CD14-positive monocyte (primary cell): ENCODE measurements at regions not wholly inside any gene's neighbourhood (a gene's known extent, or its start where the extent isn't known, plus 50 kb on each side); places are given as distances from the start of the nearest gene placed in this dataset.

ENCODE experiments used
- DNase-seq, 3 donors: peaks; one replicate each; pipeline ENCODE4 v3.0.0-alpha.2; 2011 to 2022
- H2AFZ ChIP-seq: 2 replicates; pipeline ENCODE4 v1.6.0; 2012; ENCODE audit warnings: mild to moderate bottlenecking, low read depth, low read length, inconsistent platforms; ENCODE audit not compliant: insufficient read depth, poor library complexity, severe bottlenecking
- H3K27ac ChIP-seq, 2 donors: 1 replicate in 1 of 2; 2 replicates in 1 of 2; pipeline ENCODE4 v1.5.1; 2012 to 2013; ENCODE audit warnings: low read length in 2 of 2, control low read depth in 1 of 2, inconsistent platforms in 1 of 2, low read depth in 1 of 2, mild to moderate bottlenecking in 1 of 2
- H3K27me3 ChIP-seq, 2 donors: one replicate each; pipeline versions ENCODE4 v1.6.0 to v1.6.1; 2011 to 2013; ENCODE audit warnings: low read length in 2 of 2; ENCODE audit not compliant: control insufficient read depth in 2 of 2, insufficient read depth in 2 of 2
- H3K36me3 ChIP-seq, 2 donors: replicated peaks in 1 of 2; 1 replicate in 1 of 2; 2 replicates in 1 of 2; pipeline versions ENCODE4 v1.5.1 to v1.6.1; 2012 to 2013; ENCODE audit warnings: low read length in 2 of 2, control low read depth in 1 of 2, inconsistent platforms in 1 of 2, mild to moderate bottlenecking in 1 of 2; ENCODE audit not compliant: insufficient read depth in 2 of 2, control insufficient read depth in 1 of 2
- H3K4me1 ChIP-seq, 2 donors: 1 replicate in 1 of 2; 2 replicates in 1 of 2; pipeline versions ENCODE4 v1.5.1 to v1.6.1; 2012 to 2013; ENCODE audit warnings: low read length in 2 of 2, control low read depth in 1 of 2, inconsistent platforms in 1 of 2, mild to moderate bottlenecking in 1 of 2, moderate library complexity in 1 of 2; ENCODE audit not compliant: insufficient read depth in 2 of 2, control insufficient read depth in 1 of 2
- H3K4me2 ChIP-seq: replicated peaks from 2 replicates; pipeline ENCODE3; 2012; ENCODE audit warnings: low read length, moderate library complexity, mild to moderate bottlenecking; ENCODE audit not compliant: poor library complexity, severe bottlenecking; ENCODE audit errors: extremely low read depth
- H3K4me3 ChIP-seq, 3 experiments: fragments of 200-600 bp in 1 of 3; sonication (generic) in 1 of 3; replicated peaks in 1 of 3; 1 replicate in 2 of 3; 2 replicates in 1 of 3; pipeline ENCODE4 v1.5.1; 2011 to 2013; ENCODE audit warnings: low read length in 3 of 3, mild to moderate bottlenecking in 3 of 3, control low read depth in 2 of 3, low read depth in 2 of 3, inconsistent platforms in 1 of 3, moderate library complexity in 1 of 3
- H3K79me2 ChIP-seq: 2 replicates; pipeline ENCODE4 v1.6.0; 2012; ENCODE audit warnings: mild to moderate bottlenecking, control low read depth, inconsistent platforms, low read length, moderate library complexity; ENCODE audit not compliant: insufficient read depth
- H3K9ac ChIP-seq: 2 replicates; pipeline ENCODE4 v1.6.0; 2017; ENCODE audit warnings: low read length, mild to moderate bottlenecking; ENCODE audit not compliant: insufficient read depth, poor library complexity, severe bottlenecking
- H3K9me3 ChIP-seq, 2 donors: replicated peaks in 1 of 2; 1 replicate in 1 of 2; 2 replicates in 1 of 2; pipeline versions ENCODE4 v1.5.1 to v1.6.1; 2012 to 2013; ENCODE audit warnings: low read length in 2 of 2, control low read depth in 1 of 2; ENCODE audit not compliant: control insufficient read depth in 1 of 2, insufficient read depth in 1 of 2
- H4K20me1 ChIP-seq: 2 replicates; pipeline ENCODE4 v1.6.0; 2012; ENCODE audit warnings: mild to moderate bottlenecking, low read length, control low read depth, moderate library complexity; ENCODE audit not compliant: insufficient read depth
- H3K27ac Mint-ChIP-seq, 7 donors: one replicate each; pipeline ENCODE4 v1.8.0; 2020; ENCODE audit warnings: mild to moderate bottlenecking in 7 of 7, mixed read lengths in 7 of 7, moderate library complexity in 6 of 7, inconsistent platforms in 2 of 7
- H3K27me3 Mint-ChIP-seq, 3 donors: one replicate each; pipeline ENCODE4 v1.8.0; 2021 to 2022; ENCODE audit warnings: low read depth in 3 of 3, mild to moderate bottlenecking in 3 of 3, mixed read lengths in 3 of 3, moderate library complexity in 3 of 3, inconsistent platforms in 1 of 3
- H3K36me3 Mint-ChIP-seq, 2 donors: one replicate each; pipeline ENCODE4 v1.8.0; 2020; ENCODE audit warnings: mixed read lengths in 2 of 2, inconsistent platforms in 1 of 2, mild to moderate bottlenecking in 1 of 2
- H3K4me1 Mint-ChIP-seq: one replicate; pipeline ENCODE4 v1.8.0; 2020; ENCODE audit warnings: mild to moderate bottlenecking, mixed read lengths
- H3K4me3 Mint-ChIP-seq, 2 donors: one replicate each; pipeline ENCODE4 v1.8.0; 2020; ENCODE audit warnings: mild to moderate bottlenecking in 2 of 2, mixed read lengths in 2 of 2, moderate library complexity in 1 of 2
- H3K9me3 Mint-ChIP-seq, 7 donors: one replicate each; pipeline ENCODE4 v1.8.0; 2020 to 2022; ENCODE audit warnings: mixed read lengths in 7 of 7, mild to moderate bottlenecking in 6 of 7, moderate library complexity in 6 of 7, inconsistent platforms in 2 of 7
- WGBS: methylation state at CpG from one replicate; pipeline ENCODE4 v1.1.5; 2013; ENCODE audit warnings: missing lambda C conversion rate; ENCODE audit not compliant: insufficient coverage; 5-methylcytosine and 5-hydroxymethylcytosine counted together
- intact Hi-C, 2 donors: fragments of 100-400 bp; cut with micrococcal nuclease; formaldehyde crosslinking; loops; one replicate each; pipeline versions ENCODE4 v1.15.0 to v1.15.1; 2023
- TF ChIP-seq, protein P1 (sequence below): fragments of 200-600 bp; IDR thresholded peaks from one replicate; pipeline ENCODE4 v1.8.0; 2022; ENCODE audit warnings: antibody characterized with exemption, mild to moderate bottlenecking

DNA sequence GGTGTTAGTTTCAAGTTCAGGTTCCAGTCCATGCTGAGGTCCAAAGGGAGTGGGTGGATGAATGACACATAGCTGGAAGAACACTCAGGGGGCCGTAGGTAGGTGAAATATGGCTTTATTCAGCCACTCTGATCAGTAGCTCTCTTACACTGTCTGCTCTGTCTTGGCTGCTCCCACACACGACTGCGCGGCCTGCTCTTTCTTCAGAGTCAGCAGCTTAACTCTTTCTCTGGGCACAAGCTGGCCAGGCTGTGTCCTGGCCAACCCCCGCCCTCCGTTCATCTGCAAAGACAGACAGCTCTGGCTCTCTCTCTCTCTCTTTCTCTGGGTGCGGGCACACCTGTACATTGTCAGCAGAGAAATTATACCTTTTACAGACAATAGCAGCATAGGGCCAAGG lies 317.4 kb upstream of the SORCS1 start:
- no peaks in the 10 kb centered on the region for H3K4me1 Mint-ChIP-seq
- H3K27ac ChIP-seq: no peak overlapping the region
- no peaks in the 10 kb centered on the region for H3K79me2 ChIP-seq
- H3K36me3 Mint-ChIP-seq: no peaks in the 10 kb centered on the region
- H3K9me3 Mint-ChIP-seq: peaks cover 0 to 5% (median 2%) of the 10 kb centered on the region in 7 donors
- H3K4me1 ChIP-seq: no peaks in the 10 kb centered on the region
- TF ChIP-seq, protein P1, sequence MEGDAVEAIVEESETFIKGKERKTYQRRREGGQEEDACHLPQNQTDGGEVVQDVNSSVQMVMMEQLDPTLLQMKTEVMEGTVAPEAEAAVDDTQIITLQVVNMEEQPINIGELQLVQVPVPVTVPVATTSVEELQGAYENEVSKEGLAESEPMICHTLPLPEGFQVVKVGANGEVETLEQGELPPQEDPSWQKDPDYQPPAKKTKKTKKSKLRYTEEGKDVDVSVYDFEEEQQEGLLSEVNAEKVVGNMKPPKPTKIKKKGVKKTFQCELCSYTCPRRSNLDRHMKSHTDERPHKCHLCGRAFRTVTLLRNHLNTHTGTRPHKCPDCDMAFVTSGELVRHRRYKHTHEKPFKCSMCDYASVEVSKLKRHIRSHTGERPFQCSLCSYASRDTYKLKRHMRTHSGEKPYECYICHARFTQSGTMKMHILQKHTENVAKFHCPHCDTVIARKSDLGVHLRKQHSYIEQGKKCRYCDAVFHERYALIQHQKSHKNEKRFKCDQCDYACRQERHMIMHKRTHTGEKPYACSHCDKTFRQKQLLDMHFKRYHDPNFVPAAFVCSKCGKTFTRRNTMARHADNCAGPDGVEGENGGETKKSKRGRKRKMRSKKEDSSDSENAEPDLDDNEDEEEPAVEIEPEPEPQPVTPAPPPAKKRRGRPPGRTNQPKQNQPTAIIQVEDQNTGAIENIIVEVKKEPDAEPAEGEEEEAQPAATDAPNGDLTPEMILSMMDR: no peak
- no peak overlapping the region for H2AFZ ChIP-seq
- no peaks in the 10 kb centered on the region for H3K36me3 ChIP-seq
- H3K27me3 Mint-ChIP-seq: peaks cover 0 to 1% (median 0%) of the 10 kb centered on the region in 3 donors
- 88% methylated on average over 5 of the region's 7 CpGs for WGBS
- H3K4me3 Mint-ChIP-seq: no peak overlapping the region
- H3K27me3 ChIP-seq: no peaks in the 10 kb centered on the region
- H4K20me1 ChIP-seq: no peaks in the 10 kb centered on the region
- no peak for DNase-seq
- intact Hi-C loops: no loop called here
- no peak overlapping the region for H3K9ac ChIP-seq
- no peak overlapping the region for H3K4me2 ChIP-seq
- H3K9me3 ChIP-seq: peaks cover 0 to 2% of the 10 kb centered on the region in 2 donors
- H3K27ac Mint-ChIP-seq: no peak overlapping the region
- H3K4me3 ChIP-seq: no peak overlapping the region

DNA sequence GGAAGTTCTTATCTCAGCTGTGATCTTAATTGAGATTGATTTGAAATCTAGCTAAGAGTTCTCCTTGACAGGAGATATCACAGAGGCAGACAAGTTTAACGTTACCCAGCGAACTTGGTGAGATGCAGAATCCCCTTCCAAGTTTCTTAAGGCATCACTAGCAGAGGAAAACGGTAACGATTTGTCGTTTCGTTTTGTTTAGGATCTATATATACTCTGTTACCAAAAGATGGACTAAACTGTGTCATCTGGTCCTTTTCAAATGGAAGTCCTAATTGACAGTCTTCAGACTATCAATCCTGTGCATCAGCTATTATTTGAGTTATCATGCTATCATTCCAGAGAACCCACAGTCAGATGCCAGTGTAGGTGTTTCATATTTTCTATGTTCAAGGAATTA lies 316.7 kb upstream of the SORCS1 start:
- H3K4me1 ChIP-seq: no peaks in the 10 kb centered on the region
- Mint-ChIP-seq H3K4me1 (no peaks in the 10 kb centered on the region), H3K27ac (no peak overlapping the region), H3K36me3 (no peaks in the 10 kb centered on the region), H3K27me3 (peaks cover 0 to 1% (median 0%) of the 10 kb centered on the region in 3 donors), H3K9me3 (peaks cover 0 to 5% (median 2%) of the 10 kb centered on the region in 7 donors), H3K4me3 (no peak overlapping the region)
- H3K4me3 ChIP-seq: no peak overlapping the region
- H3K27ac ChIP-seq: no peak overlapping the region
- H4K20me1 ChIP-seq: no peaks in the 10 kb centered on the region
- WGBS: 92% methylated on average over 6 of the region's 6 CpGs
- DNase-seq: no peak
- no peak overlapping the region for H3K4me2 ChIP-seq
- peaks cover 0 to 2% of the 10 kb centered on the region in 2 donors for H3K9me3 ChIP-seq
- H3K27me3 ChIP-seq: no peaks in the 10 kb centered on the region
- TF ChIP-seq, protein P1: no peak
- H3K36me3 ChIP-seq: no peaks in the 10 kb centered on the region
- intact Hi-C loops: no loop called here
- no peaks in the 10 kb centered on the region for H3K79me2 ChIP-seq
- H3K9ac ChIP-seq: no peak overlapping the region
- no peak overlapping the region for H2AFZ ChIP-seq
